Left renal cortex interstitium (tissue), 4 donors: ENCODE measurements at regions not wholly inside any gene's neighbourhood (a gene's known extent, or its start where the extent isn't known, plus 50 kb on each side); places are given as distances from the start of the nearest gene placed in this dataset.
"Not testable (repeated sequence)": the region's sequence is repeated elsewhere in the genome, so short reads cannot be mapped to it uniquely, and the experiment has no call there.

Source experiments
- DNase-seq, 4 donors: peaks; one replicate each; pipeline ENCODE4 v3.0.0-alpha.2; 2013; ENCODE audit warnings: low read depth in 4 of 4, low spot score in 2 of 4, missing footprints in 1 of 4

GRCh38 chr13:50539791-50540530 is 303.5 kb downstream of the DLEU7 start:
- DNase-seq: no peak

- no peak for DNase-seq
Observed at GRCh38 chr13:50543141-50543540, 300.4 kb downstream of the DLEU7 start.

DNA sequence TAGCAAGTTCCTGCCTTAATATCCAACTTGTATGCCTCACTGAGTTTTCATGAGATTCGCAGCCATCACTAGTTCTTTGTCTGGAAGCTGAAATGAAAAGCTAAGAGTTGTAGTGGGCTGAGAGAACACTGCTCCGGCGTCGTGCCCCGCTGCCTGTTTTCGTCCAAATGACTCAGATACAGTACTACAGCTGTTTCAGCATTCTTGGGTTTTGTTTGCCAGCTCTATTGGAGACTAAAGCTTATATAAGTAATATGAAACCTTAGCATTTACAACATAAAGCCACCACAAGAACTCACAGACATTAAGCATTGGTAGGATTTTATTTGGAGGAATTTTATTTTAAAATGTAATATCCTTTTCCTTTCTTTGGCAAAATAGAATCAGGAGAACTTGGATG is 299.7 kb downstream of the DLEU7 start:
- DNase-seq: no peak

GRCh38 chr13:50544211-50544610 is 299.3 kb downstream of the DLEU7 start:
- DNase-seq: no peak

DNA sequence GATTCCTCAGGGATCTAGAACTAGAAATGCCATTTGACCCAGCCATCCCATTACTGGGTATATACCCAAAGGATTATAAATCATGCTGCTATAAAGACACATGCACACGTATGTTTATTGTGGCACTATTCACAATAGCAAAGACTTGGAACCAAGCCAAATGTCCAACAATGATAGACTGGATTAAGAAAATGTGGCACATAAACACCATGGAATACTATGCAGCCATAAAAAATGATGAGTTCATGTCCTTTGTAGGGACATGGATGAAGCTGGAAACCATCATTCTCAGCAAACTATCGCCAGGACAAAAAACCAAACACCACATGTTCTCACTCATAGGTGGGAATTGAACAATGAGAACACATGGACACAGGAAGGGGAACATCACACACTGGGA is 296.3 kb downstream of the DLEU7 start:
- DNase-seq: not testable (repeated sequence)

DNA sequence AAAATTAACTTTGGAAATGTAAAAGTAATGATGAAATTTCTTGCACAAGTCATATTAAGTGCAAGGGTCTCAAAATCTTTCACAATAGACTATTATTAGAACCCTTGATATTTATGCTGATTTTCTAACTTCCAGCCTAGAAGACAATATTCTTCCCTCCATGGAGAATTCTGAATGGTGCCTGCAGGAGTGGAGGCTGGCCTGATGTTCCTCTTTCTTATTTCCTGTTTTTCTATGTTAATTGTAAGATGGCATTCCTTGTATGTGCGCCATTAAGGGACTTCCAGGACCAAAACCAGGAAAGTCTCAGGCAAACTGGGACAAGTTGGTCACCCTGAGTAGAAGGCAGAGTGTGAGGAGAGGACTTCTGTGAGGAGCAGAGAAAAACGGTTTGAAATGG is 294.9 kb downstream of the DLEU7 start:
- no peak for DNase-seq

- no peak for DNase-seq
Observed at GRCh38 chr13:50549221-50549942, 294.1 kb downstream of the DLEU7 start.

- no peak for DNase-seq
Observed at GRCh38 chr13:50550151-50550550, 293.3 kb downstream of the DLEU7 start.

DNA sequence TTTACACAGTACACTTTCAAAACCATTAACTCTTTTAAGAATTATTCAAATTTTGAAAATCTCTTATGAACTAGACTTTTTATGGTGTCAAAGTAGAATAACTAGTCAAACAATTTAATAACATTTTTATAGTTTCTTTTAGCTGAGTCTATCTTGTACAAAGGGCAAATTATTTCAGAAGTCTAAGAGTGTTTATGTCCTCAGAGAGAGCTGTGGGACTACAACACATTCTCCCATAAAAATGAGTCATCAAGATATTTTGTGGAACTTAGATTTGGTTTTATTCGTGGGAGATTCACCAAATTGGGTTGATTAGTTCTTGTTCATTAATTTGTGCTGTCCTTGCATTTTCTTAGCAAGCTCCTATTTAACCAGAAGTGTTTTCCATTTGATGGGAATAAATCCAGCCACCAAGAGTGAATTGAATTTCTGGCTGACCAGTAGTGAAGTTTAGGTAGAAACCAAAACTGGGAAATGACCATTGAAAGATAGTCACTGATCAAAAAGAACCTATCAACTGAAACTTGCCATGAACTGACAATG is 291.0 kb downstream of the DLEU7 start:
- no peak for DNase-seq

DNA sequence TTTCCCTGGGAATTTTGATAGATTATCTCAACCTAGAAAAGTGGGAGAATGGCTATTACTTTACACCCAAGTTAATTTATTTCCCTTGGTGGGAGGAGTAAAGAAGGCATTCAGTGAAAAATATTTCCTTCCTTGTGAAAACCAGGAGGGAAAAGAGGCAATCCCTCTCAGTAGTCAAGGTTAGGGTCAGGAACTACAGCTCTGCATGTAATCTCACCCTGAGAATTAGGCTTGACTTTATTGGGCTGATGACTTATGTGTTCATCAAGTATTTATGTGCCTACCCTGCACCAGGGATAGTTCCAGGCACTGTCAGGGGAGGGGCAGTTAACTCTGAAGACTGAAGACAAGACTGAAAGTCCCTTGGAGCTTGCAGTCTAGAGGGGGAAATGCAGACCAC is 281.8 kb downstream of the DLEU7 start:
- no peak for DNase-seq

DNA sequence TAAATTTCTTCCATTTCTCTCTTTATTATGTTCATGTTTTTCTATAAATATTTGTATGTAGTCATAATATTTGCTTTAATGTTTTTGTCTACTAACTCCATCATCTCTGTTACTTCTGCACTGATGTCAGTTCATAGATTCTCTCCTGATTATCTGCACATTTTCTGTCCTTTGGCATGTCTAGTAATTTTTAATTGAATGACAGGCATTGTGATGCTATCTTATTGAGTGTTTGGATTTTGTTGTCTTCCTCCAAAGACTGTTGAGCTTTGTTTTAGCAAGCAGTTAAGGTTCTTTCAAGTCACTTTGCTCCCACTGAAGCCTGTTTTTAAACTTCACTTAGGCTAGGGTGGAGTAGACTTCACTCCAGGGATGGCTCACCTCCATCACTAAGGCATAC is 276.8 kb downstream of the DLEU7 start:
- no peak for DNase-seq

GRCh38 chr13:50572129-50572528 is 271.4 kb downstream of the DLEU7 start:
- DNase-seq: no peak

GRCh38 chr13:50573066-50573465 is 270.4 kb downstream of the DLEU7 start:
- DNase-seq: no peak

DNA sequence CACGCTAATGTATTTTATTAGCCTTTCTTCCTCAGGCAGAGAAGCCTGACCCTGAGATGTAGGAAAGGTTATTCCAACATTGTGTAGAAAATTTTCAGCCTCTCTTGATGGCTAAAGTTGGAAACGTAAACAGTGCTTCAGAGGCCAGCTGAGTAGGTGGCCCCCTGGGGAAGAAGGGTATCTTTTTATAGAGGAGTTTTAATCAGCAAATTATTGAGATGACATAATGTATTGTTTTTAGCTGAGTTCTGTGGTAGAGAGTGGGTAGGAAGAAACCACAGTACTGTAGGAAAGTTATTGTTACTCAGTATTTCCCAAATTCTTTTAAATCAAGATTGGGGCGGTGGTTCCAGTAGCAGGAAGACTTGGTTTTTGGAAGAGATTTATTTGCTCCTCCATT is 268.8 kb downstream of the DLEU7 start:
- DNase-seq: no peak

- DNase-seq: no peak
Observed at GRCh38 chr13:50575138-50575537, 268.4 kb downstream of the DLEU7 start.

- no peak for DNase-seq
Observed at GRCh38 chr13:50576156-50576555, 267.3 kb downstream of the DLEU7 start.

DNA sequence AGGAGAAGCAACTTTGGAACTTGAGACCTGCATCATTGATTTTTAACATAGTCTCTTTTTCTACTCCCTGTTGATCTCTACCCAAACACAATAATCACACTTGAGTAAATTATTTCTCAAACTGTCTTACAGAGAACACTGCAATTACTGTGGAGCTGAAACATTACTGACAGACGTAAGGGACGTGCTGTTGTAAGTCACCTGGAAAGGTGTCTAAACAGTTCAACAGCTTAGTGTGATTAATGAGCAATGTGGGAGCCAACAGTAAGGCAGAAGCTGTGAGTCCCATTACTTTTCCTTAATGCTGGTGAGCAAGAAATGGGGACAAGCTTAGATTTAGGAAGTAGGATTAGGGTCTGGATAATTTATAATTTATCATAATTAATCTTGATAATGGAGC is 265.7 kb downstream of the DLEU7 start:
- no peak for DNase-seq

DNA sequence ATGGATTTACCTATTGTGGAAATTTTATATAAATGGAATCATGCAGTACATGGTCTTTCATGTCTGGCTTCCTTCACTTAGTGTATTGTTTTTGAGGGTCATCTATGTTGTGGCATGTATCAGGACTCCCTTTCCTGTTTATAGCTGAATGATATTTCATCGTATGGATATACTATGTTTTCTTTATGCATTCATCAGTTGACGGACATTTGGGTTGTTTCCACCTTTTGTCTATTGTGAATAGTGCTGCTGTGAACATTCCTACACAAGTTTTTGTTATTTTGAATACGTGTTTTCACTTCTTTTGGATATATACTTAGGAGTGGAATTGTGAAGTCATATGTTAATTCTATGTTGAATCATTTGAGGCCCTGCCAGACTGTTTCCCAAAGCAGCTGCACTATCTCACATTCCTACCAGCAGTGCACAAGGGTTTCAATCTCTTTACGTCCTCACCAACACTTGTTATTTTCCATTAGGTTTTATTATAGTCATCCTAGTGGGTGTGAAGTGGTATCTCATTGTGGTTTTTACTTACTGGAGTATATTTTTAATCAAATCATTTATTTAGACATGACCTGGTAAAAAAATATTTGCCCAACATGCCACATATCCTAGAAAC is 262.7 kb downstream of the DLEU7 start:
- no peak for DNase-seq

GRCh38 chr13:50581586-50582196 is 261.8 kb downstream of the DLEU7 start:
- no peak for DNase-seq

DNA sequence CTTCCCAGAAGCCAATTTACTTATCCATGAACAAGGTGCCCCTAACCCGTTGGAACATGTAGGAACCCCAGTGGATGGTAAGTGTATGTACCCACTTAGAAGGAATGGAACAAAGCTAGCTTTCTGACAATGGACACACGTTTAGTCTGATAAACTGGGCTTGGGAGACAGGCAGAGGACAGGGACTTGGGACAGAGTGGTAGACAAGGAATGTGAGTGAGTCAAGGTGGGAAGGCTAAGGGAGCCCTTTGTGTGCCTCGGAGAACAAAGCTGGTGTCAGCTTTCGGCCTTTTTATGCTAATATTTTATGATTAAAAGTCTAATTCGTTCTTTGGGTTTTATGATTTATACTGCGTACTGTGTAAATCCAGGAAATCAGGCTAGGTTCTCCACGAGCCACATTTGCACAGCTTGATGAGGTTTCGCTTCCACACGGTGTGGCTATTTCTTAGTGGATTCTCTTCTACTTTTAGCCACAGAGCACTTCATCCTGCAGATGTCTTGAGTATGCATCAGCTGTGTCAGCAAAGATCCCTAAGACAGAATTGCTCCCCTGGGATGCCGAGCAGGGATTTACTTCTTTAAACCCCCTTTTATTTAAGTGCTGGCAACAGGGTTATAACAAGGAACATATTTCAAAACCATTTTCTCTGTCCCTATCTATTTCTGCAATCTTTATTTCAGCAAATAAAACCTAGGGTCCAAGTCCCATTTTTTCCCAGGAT is 258.5 kb downstream of the DLEU7 start:
- DNase-seq: no peak
